GM23338 (cell line): ENCODE measurements at regions not wholly inside any gene's neighbourhood (a gene's known extent, or its start where the extent isn't known, plus 50 kb on each side); places are given as distances from the start of the nearest gene placed in this dataset.

ENCODE experiments used
- CREB1 ChIP-seq: fragments of 250-450 bp; sonication (Bioruptor Pico); IDR thresholded peaks from 2 replicates; pipeline ENCODE4 v1.5.0; 2020; ENCODE audit warnings: low read depth, mild to moderate bottlenecking, moderate library complexity
- ETS1 ChIP-seq: IDR thresholded peaks from 2 replicates; pipeline ENCODE4 v1.6.1; 2016; ENCODE audit warnings: antibody characterized with exemption
- EZH2 ChIP-seq: fragments of 200-600 bp; sonication (generic); IDR thresholded peaks from one replicate; pipeline ENCODE4 v1.8.0; 2017; ENCODE audit warnings: antibody characterized with exemption, mild to moderate bottlenecking, low read depth; ENCODE audit not compliant: unreplicated experiment
- JUNB ChIP-seq: IDR thresholded peaks from one replicate; pipeline ENCODE4 v1.6.1; 2016; ENCODE audit warnings: antibody characterized with exemption; ENCODE audit not compliant: unreplicated experiment
- NANOG ChIP-seq: IDR thresholded peaks from 2 replicates; pipeline ENCODE4 v1.6.1; 2016; ENCODE audit warnings: antibody characterized with exemption, borderline replicate concordance
- STAT1 ChIP-seq: IDR thresholded peaks from one replicate; pipeline ENCODE4 v1.6.1; 2016; ENCODE audit warnings: antibody characterized with exemption; ENCODE audit not compliant: unreplicated experiment
- ZNF462 ChIP-seq: fragments of 250-450 bp; sonication (Bioruptor Pico); IDR thresholded peaks from 2 replicates; pipeline ENCODE4 v1.5.0; 2020; ENCODE audit warnings: mild to moderate bottlenecking, moderate library complexity
- TF ChIP-seq, protein P1 (sequence below): IDR thresholded peaks from one replicate; pipeline ENCODE4 v1.6.1; 2018; ENCODE audit warnings: antibody characterized with exemption; ENCODE audit not compliant: unreplicated experiment
- TF ChIP-seq, protein P2 (sequence below), 2 experiments: fragments of 200-600 bp in 1 of 2; sonication (generic) in 1 of 2; conservative IDR thresholded peaks; 2 replicates each; pipeline versions ENCODE4 v1.5.1 to v1.6.1; 2016 to 2017; ENCODE audit warnings: antibody characterized with exemption in 2 of 2, low read depth in 2 of 2, mild to moderate bottlenecking in 2 of 2, moderate library complexity in 1 of 2

- TF ChIP-seq ZNF462 (CRISPR knock-in tag) (no peak), CREB1 (no peak), JUNB (no peak), EZH2 (no peak), ETS1 (no peak), STAT1 (no peak), NANOG (no peak)
- TF ChIP-seq, protein P1, sequence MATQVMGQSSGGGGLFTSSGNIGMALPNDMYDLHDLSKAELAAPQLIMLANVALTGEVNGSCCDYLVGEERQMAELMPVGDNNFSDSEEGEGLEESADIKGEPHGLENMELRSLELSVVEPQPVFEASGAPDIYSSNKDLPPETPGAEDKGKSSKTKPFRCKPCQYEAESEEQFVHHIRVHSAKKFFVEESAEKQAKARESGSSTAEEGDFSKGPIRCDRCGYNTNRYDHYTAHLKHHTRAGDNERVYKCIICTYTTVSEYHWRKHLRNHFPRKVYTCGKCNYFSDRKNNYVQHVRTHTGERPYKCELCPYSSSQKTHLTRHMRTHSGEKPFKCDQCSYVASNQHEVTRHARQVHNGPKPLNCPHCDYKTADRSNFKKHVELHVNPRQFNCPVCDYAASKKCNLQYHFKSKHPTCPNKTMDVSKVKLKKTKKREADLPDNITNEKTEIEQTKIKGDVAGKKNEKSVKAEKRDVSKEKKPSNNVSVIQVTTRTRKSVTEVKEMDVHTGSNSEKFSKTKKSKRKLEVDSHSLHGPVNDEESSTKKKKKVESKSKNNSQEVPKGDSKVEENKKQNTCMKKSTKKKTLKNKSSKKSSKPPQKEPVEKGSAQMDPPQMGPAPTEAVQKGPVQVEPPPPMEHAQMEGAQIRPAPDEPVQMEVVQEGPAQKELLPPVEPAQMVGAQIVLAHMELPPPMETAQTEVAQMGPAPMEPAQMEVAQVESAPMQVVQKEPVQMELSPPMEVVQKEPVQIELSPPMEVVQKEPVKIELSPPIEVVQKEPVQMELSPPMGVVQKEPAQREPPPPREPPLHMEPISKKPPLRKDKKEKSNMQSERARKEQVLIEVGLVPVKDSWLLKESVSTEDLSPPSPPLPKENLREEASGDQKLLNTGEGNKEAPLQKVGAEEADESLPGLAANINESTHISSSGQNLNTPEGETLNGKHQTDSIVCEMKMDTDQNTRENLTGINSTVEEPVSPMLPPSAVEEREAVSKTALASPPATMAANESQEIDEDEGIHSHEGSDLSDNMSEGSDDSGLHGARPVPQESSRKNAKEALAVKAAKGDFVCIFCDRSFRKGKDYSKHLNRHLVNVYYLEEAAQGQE = no peak
- TF ChIP-seq, protein P2, sequence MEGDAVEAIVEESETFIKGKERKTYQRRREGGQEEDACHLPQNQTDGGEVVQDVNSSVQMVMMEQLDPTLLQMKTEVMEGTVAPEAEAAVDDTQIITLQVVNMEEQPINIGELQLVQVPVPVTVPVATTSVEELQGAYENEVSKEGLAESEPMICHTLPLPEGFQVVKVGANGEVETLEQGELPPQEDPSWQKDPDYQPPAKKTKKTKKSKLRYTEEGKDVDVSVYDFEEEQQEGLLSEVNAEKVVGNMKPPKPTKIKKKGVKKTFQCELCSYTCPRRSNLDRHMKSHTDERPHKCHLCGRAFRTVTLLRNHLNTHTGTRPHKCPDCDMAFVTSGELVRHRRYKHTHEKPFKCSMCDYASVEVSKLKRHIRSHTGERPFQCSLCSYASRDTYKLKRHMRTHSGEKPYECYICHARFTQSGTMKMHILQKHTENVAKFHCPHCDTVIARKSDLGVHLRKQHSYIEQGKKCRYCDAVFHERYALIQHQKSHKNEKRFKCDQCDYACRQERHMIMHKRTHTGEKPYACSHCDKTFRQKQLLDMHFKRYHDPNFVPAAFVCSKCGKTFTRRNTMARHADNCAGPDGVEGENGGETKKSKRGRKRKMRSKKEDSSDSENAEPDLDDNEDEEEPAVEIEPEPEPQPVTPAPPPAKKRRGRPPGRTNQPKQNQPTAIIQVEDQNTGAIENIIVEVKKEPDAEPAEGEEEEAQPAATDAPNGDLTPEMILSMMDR (conservative IDR thresholded peaks at IDR 0.05; ENCODE audit: low read depth in 2 of 2) = no peak
These were observed 72.6 kb upstream of the SLC4A4 start (continued) for GRCh38 chr4:71266090-71266794.
